Globus pallidus (tissue), 1 donor: ENCODE measurements at regions not wholly inside any gene's neighbourhood (a gene's known extent, or its start where the extent isn't known, plus 50 kb on each side); places are given as distances from the start of the nearest gene placed in this dataset.

Experiments
- DNase-seq: peaks from one replicate; pipeline ENCODE4 v3.0.0-alpha.2; 2015; ENCODE audit warnings: low spot score

- DNase-seq: no peak
These were observed 125.4 kb upstream of the BOD1 start for GRCh38 chr5:173741729-173742431.

- no peak for DNase-seq
These were observed 126.0 kb upstream of the BOD1 start for GRCh38 chr5:173742432-173742816.

- DNase-seq: no peak
These were observed 127.3 kb upstream of the BOD1 start for GRCh38 chr5:173743641-173744343.

- DNase-seq: no peak
These were observed 128.1 kb upstream of the BOD1 start for GRCh38 chr5:173744551-173744950.

GRCh38 chr5:173745123-173745522, 128.7 kb upstream of the BOD1 start:
- DNase-seq: no peak

GRCh38 chr5:173745557-173745956, 129.1 kb upstream of the BOD1 start:
- no peak for DNase-seq

- DNase-seq: no peak
These were observed 129.7 kb upstream of the BOD1 start for GRCh38 chr5:173746047-173746646.

GRCh38 chr5:173747876-173748275, 131.4 kb upstream of the BOD1 start:
- no peak for DNase-seq

- no peak for DNase-seq
These were observed 134.3 kb upstream of the BOD1 start for GRCh38 chr5:173750538-173751265.

GRCh38 chr5:173751266-173751600, 134.8 kb upstream of the BOD1 start:
- no peak for DNase-seq

- DNase-seq: no peak
These were observed 135.5 kb upstream of the CPEB4 start for GRCh38 chr5:173752653-173753052.

GRCh38 chr5:173753307-173754168, 134.6 kb upstream of the CPEB4 start:
- DNase-seq: no peak

- DNase-seq: no peak
These were observed 132.8 kb upstream of the CPEB4 start for GRCh38 chr5:173755319-173755718.

- DNase-seq: no peak
These were observed 130.5 kb upstream of the CPEB4 start for GRCh38 chr5:173757403-173758209.

- no peak for DNase-seq
These were observed 129.5 kb upstream of the CPEB4 start for GRCh38 chr5:173758676-173759075.

GRCh38 chr5:173759691-173760090, 128.5 kb upstream of the CPEB4 start:
- no peak for DNase-seq

GRCh38 chr5:173760461-173761177, 127.5 kb upstream of the CPEB4 start:
- no peak for DNase-seq

- no peak for DNase-seq
These were observed 127.0 kb upstream of the CPEB4 start for GRCh38 chr5:173761178-173761513.

- no peak for DNase-seq
These were observed 126.1 kb upstream of the CPEB4 start for GRCh38 chr5:173762045-173762444.

- DNase-seq: no peak
These were observed 125.2 kb upstream of the CPEB4 start for GRCh38 chr5:173762930-173763329.
